NCI-H82 treated with DMSO at 0.1 percent for 48 hours (cell line): ENCODE measurements at regions not wholly inside any gene's neighbourhood (a gene's known extent, or its start where the extent isn't known, plus 50 kb on each side); places are given as distances from the start of the nearest gene placed in this dataset.

ENCODE experiments used
- DNase-seq: peaks from one replicate; lab custom pipeline; 2025; ENCODE audit not compliant: unreplicated experiment; lab: John Stamatoyannopoulos, UW

GRCh38 chr11:71311928-71312510 is 59.6 kb upstream of the SHANK2 start:
- DNase-seq, result no peak

- no peak for DNase-seq
Measured at GRCh38 chr11:71311176-71311925, 59.0 kb upstream of the SHANK2 start.

GRCh38 chr11:71310184-71310583 is 57.8 kb upstream of the SHANK2 start:
- no peak for DNase-seq

- no peak for DNase-seq
Measured at GRCh38 chr11:71309611-71310010, 57.2 kb upstream of the SHANK2 start.

- DNase-seq, result no peak
Measured at GRCh38 chr11:71309181-71309580, 56.8 kb upstream of the SHANK2 start.

GRCh38 chr11:71307811-71308645 is 55.7 kb upstream of the SHANK2 start:
- DNase-seq, result no peak

- DNase-seq, result no peak
Measured at GRCh38 chr11:71305451-71306125, 53.2 kb upstream of the SHANK2 start.

- no peak for DNase-seq
Measured at GRCh38 chr11:71305041-71305440, 52.7 kb upstream of the SHANK2 start.

DNA sequence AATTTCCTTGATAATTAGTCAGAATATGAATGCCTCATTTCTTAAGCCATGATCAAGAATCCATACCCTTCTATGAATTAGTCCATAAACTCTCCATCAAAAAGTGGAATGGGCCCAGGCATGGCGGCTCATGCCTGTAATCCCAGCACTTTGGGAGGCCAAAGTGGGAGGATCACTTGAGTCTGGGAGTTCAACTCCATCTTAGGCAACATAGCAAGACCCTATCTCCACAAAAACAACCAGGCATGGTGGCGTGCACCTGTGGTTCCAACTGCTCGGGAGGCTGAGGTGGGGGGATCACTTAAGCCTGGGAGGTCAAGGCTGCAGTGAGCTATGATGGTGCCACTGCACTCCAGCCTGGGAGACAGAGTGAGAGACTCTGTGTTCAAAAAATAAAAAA is 52.1 kb upstream of the SHANK2 start:
- DNase-seq, result no peak

DNA sequence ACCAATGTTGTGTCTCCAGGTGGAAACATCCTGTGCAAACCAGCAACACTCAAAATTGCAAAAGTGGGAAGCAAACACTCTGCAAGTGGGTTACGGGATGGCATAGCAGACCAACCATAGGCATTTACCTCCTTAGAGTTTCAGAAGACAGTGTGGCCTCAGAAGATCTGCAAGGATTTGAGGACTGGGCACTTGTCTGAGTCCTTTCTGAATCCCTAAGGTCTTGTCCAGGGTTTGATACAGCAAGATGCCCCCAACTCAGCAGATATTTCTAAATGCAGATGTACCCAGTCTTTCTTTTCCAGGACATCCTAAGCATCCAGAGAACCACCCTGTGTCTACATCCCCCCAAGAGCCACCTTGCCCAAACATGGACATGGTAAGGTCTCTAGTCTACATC is 51.7 kb upstream of the SHANK2 start:
- DNase-seq, result no peak

- no peak for DNase-seq
Measured at GRCh38 chr11:71302911-71303310, 50.5 kb upstream of the SHANK2 start.

DNA sequence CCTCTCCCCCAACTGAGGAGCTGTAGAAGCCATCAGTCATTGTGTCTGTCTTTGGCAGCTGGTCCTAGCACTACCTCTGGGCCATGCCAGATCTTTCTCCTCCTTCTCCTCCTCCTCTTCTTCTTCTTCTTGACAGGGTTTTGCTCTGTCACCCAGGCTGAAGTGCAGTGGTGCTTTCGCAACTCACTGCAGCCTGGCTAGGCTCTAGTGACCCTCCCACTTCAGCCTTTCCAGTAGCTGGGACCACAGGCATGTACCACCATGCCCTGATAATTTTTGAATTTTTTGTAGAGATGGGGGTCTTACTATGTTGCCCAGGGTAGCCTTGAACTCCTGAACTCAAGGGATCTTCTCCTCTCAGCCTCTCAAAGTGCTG is 50.1 kb upstream of the SHANK2 start:
- DNase-seq, result no peak
